GM12891 (cell line): ENCODE measurements at regions not wholly inside any gene's neighbourhood (a gene's known extent, or its start where the extent isn't known, plus 50 kb on each side); places are given as distances from the start of the nearest gene placed in this dataset.

Experiments
- PAX5 ChIP-seq: IDR thresholded peaks from 2 replicates; pipeline ENCODE4 v1.6.1; 2011; ENCODE audit warnings: low read length, moderate library complexity, mild to moderate bottlenecking; ENCODE audit not compliant: insufficient read depth, severe bottlenecking
- POLR2A ChIP-seq: IDR thresholded peaks from 2 replicates; pipeline ENCODE4 v1.6.1; 2011; ENCODE audit warnings: low read depth, low read length, control low read depth
- POLR2AphosphoS5 ChIP-seq: IDR thresholded peaks from 2 replicates; pipeline ENCODE4 v1.6.1; 2011; ENCODE audit warnings: low read depth, low read length, control low read depth
- POU2F2 ChIP-seq: IDR thresholded peaks from 2 replicates; pipeline ENCODE4 v1.6.1; 2011; ENCODE audit warnings: low read depth, mild to moderate bottlenecking, control low read depth, low read length, moderate library complexity
- SPI1 ChIP-seq: IDR thresholded peaks from 2 replicates; pipeline ENCODE4 v1.6.1; 2011; ENCODE audit warnings: low read depth, low read length, control low read depth
- TAF1 ChIP-seq: IDR thresholded peaks from 2 replicates; pipeline ENCODE4 v1.6.1; 2011; ENCODE audit warnings: low read depth, low read length, control low read depth

GRCh38 chr9:135032041-135032835 is 55.2 kb upstream of the OLFM1 start:
- TF ChIP-seq POLR2AphosphoS5, result no peak
- TF ChIP-seq POLR2A, result no peak
- TF ChIP-seq TAF1, result no peak
- no peak for TF ChIP-seq SPI1
- TF ChIP-seq PAX5, result no peak
- no peak for TF ChIP-seq POU2F2
